GM18870 (cell line): ENCODE measurements at regions not wholly inside any gene's neighbourhood (a gene's known extent, or its start where the extent isn't known, plus 50 kb on each side); places are given as distances from the start of the nearest gene placed in this dataset.

Experiments
- ATAC-seq: cut with Tn5 transposase; IDR thresholded peaks from one replicate; pipeline ENCODE4 v1.9.1; 2021; ENCODE audit warnings: moderate library complexity; ENCODE audit not compliant: unreplicated experiment

- ATAC-seq: no peak
Measured at GRCh38 chr1:59078070-59078800, 218.7 kb upstream of the FGGY start.

GRCh38 chr1:59078866-59079265, 218.0 kb upstream of the FGGY start:
- no peak for ATAC-seq

GRCh38 chr1:59079434-59080140, 217.3 kb upstream of the FGGY start:
- no peak for ATAC-seq

- ATAC-seq: no peak
Measured at GRCh38 chr1:59081181-59081580, 215.7 kb upstream of the FGGY start.

- no peak for ATAC-seq
Measured at GRCh38 chr1:59081795-59082194, 215.1 kb upstream of the FGGY start.

GRCh38 chr1:59083946-59084865, 212.7 kb upstream of the FGGY start:
- ATAC-seq: no peak

GRCh38 chr1:59085101-59085500, 211.8 kb upstream of the FGGY start:
- no peak for ATAC-seq

GRCh38 chr1:59089036-59089798, 207.7 kb upstream of the FGGY start:
- no peak for ATAC-seq

GRCh38 chr1:59089922-59090457, 206.9 kb upstream of the FGGY start:
- ATAC-seq: no peak

GRCh38 chr1:59092126-59092525, 204.8 kb upstream of the FGGY start:
- no peak for ATAC-seq

- no peak for ATAC-seq
Measured at GRCh38 chr1:59094001-59094400, 202.9 kb upstream of the FGGY start.

- ATAC-seq: no peak
Measured at GRCh38 chr1:59096501-59096900, 200.4 kb upstream of the FGGY start.

- no peak for ATAC-seq
Measured at GRCh38 chr1:59098655-59099054, 198.2 kb upstream of the FGGY start.

- no peak for ATAC-seq
Measured at GRCh38 chr1:59100708-59101374, 196.1 kb upstream of the FGGY start.

- no peak for ATAC-seq
Measured at GRCh38 chr1:59101518-59101917, 195.4 kb upstream of the FGGY start.

GRCh38 chr1:59103457-59103856, 193.4 kb upstream of the FGGY start:
- no peak for ATAC-seq

- no peak for ATAC-seq
Measured at GRCh38 chr1:59104191-59104760, 192.6 kb upstream of the FGGY start.

- ATAC-seq: no peak
Measured at GRCh38 chr1:59105548-59106507, 191.1 kb upstream of the FGGY start.
